Astrocyte of the hippocampus (primary cell): ENCODE measurements at regions not wholly inside any gene's neighbourhood (a gene's known extent, or its start where the extent isn't known, plus 50 kb on each side); places are given as distances from the start of the nearest gene placed in this dataset.

Source experiments
- DNase-seq: peaks from one replicate; pipeline ENCODE4 v3.0.0; 2011; ENCODE audit warnings: low read depth, low spot score

DNA sequence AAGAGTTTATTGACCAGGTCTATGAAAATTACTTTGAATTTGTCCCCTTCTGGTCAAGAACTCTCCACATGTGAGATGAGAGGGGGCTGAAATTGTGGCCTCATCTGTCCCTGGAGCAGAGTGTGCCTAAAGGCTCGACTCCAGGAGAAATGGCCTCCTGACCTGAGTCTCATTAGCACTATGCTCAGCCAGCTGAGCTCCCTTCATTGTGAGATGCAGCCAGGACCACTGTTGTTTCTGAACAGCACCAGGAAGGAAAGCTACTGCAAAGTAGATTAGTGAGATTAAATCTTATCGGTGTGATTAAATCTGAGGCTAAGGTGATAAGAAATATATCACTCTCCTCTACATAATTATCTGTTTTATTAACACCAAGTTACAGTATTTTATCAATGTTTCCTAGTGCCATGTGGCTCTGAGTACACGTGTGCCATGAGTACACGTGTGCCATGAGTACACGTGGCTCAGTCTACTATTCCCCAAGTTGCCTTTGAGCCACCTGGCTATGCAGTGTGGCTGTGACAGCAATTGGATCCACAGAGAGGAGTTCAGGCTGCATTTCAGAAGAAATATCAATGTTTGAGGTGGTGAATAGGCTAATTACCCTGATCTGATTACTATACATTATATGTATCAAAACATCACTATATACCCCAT is 126.9 kb downstream of the IPMK start:
- DNase-seq, result no peak

DNA sequence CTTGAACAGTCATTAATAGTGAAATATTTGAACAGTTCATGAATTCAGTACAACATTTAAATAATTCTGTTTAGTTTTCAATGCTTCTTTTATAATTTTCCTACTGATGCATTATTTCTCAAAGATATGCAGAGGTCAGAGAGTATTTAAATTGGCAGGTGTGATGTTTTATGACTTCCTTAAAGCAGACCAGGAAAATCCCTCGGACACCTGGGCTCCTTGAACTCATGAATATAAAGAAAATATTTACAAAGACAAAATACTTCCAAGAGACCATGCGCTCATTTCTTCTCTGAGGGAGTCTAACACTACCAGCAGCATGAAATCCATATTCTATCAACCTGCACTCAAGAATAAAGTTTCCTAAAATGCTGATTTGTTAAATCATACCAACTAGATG is 127.6 kb downstream of the IPMK start:
- DNase-seq, result no peak

DNA sequence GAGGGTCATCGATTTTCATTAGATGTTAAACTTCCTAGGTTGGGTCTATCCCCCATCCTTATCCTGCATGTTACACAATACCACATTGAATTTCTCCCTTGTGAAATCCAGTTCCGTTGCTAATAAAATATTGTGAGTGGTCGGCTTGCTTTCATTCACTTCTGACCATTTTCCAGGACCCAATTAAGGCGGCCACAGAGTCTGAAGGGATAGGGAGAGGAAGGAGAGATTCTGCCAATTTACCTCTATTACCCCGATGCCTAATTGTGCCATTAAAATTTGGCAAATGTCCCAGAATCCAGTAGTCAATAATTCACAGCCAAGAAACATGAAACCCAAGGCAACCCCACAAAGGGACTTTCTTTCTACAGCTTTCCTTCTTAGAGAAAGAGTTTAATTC is 129.9 kb downstream of the IPMK start:
- DNase-seq, result peak; percentile 74

DNA sequence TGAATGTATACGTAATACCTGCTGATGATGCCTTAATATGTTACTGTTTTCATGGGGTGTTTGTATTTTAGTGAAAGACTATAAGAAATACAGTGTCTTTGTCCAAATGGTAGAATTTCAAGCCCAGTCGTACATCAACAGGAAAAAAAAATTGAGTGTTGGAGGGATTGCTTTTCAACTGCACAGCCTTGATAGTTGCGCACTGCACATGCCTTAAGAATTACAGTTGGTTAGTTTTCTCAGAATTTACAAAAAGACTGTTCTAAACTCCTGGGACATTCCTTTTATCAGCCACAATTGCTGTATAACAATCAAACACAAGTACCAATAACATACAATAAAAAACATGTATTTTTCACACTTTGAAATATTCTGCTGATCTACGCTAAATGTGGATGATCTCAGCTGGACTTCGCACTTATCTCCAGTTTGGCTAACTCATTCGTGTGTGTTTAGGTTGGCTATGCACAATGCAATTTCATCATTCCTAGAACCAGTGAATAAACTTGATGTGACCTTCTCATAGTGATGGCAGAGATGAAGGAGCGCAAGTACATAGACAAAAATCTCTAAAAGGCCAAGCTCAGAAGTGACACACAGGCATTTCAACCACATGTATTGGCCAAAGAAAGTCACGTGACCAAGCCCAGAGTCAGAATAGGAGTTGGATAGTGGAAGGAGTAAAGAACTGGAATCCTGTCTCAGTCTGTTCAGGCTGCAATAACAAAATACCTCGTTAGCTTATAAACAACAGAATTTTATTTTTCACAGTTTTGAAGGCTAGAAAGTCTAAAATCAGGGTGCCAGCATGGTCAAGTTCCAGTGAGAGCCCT is 152.3 kb downstream of the IPMK start:
- DNase-seq, result no peak

DNA sequence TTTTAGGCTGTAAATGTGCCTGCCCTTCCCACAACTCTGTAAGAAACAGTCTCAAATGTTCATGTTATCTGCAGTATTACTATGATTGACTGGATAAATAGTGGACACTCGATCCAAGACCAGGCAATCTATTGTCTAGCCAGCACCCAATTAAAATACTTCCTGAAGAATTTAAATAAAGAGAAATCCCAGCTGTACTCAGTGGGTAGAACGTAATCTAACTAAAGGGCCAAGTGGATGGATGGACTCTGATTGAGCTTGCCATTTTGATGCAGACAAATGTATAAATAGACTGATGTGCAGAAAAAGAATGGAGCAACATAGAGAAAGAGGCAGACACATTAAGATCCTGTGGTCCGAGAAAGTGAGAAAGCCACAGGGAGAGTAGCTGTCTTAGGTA is 158.0 kb downstream of the IPMK start:
- peak; percentile 66 for DNase-seq

DNA sequence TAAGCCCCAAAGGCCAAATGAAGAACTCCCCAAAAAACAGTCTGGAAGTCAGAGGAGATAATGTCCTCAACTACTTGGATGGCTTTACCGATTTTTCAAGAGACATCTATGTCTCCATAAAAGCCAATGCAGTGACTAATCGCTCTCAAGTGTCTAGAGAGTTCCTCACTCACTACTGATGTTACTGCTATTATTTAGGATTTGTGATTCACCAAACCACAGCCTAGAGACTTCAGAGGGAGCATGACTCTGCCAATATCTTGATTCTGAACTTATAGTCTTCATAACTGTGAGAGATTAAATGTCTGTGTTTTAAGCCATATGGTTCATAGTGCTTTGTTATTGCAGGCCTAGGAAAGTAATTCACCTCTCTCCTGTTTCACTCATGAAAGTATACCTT is 160.2 kb downstream of the IPMK start:
- DNase-seq, result peak; percentile 75

DNA sequence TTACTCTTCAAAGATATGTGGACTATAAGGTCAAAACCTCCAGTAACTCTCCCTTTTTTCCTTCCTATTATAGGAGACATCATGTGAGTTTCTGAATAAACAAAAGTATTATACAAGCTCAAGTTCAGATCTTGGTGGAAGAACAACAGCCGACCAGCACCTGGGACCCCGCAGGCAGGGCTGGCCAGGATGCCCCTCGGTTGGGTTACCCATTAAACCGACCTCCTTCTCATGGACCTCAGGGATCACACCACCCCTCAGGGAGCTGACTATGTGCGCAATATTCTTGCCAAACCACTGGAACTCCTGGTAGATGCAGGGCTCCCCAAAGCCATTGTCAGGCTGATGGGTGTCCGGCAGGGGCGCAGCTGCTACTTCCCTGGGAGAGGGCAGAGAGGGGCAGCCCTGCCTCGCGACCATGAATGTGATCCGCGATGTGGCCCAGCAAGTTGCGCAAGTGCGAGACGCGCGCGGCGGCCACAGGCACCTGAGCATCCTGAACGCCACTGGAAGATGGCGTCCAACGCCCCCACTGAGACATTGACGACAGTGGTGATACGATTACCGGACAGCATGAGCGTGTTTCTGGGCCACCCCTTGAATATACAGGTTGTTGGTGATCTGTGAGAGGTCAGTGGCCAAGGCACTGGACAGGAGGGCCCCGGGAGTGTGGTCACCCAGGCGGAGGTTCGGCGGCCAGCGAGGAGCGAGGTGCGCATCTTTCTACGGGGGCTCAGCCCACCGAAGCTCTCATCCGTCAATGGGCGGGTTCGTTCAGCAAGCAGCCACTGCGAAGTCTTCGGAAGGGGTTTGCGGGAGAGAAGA is 161.3 kb downstream of the IPMK start:
- DNase-seq, result no peak

DNA sequence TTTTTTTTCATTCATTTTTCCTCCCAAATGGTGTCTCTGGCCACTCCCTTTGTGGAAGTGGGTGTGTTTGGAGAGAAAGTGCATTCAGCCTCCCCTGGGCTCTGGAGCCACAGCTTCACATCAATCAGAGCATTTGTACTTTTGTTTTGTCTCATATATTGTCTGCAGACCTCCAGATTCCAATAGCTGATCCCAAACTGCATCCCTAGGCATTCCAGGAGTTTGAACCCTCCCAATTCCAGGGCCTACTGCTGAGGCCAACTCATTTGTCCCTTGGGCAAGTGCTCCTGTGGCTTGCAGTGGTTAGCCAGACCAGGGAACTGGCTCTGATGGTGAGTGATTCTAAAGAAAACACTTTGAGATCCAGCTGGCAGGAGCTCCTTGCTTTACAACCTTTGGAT is 163.3 kb downstream of the IPMK start:
- peak; percentile 85 for DNase-seq

DNA sequence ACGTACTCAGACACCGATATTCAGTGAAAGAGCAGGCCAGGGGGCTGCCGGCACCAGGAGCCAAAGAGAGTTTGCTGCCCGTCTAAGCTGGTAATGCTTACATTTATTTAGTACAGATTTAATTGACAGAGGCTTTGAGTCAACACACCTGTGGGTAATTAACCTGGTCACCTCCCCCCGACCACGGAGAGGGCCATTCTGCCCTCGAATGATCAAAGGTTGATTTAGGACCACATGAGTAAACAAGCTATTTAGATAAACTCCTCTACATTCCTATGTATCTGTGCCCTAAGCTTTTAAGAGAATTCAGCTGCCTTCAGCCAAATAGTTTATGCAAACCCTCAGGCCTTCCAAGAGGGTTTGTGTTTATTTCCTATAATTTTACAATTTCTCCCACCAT is 164.8 kb downstream of the IPMK start:
- no peak for DNase-seq

DNA sequence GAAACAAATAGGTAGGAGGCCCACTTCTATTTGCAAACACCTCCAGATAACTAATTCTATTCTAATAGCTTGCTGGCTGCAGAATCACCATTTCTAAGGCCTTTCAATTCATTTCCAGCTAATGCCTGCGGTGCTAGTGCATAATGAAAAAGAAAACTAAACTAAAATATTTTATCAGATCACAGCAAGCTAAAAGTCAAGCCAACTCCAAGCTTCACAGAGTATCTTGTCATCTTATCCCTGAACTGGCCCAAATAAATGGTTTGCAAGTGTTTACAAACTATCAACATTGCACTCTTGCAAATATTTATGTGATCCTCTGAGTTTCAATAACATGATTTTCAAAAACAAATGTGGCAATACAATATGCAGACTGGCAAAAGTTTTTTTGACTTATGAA is 166.0 kb downstream of the IPMK start:
- DNase-seq, result no peak

DNA sequence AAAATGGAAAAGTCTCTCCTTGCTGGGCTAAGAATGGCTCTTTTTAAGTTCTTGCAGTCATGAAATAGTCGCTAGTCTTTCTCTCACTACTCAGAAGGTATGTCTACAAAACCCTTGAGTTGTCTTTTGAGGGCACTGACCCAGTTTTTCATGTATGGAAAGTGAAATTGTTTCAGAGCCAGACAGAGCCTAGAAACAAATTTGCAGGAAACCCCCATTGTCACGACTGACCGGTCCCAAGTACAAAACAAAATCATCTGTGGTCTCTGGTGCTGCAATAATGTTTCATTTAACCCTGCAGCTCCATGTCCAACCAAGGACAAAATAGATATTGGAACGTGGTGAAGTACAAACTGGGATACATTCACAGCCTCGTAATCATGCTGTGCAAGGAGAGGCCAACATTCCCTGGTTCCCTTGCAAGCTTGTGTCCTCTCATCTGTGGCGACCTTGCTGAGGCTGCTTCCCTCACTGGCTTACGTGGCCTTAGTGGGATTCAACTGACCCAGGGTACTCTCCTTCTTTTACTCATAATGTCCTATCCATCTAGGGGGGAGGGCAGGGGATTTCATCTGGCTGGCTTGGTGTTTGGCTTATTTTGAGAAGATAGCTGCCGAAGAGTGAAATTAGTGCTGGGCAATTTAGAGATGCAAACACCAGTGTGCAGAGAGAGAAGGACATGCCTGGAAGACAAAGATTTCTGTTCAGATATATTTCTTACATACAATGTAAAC is 172.5 kb downstream of the IPMK start:
- DNase-seq, result no peak

DNA sequence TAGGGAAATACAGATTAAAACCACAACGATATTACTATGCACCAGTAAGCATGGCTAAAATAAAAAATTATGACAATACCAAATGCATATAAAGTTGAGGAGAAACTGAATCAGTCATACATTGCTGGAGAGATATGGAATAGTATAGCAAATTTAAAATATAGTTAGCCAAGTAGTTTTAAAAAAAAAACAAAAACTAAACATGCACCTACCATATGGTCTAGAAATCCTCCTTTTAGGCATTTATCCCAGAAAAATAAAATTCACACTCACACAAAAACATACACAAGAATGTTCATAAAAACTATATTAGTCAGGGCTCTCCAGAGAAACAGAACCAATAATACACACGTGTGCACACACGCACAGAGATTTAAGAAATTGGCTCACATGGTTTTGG is 175.8 kb downstream of the IPMK start:
- no peak for DNase-seq

DNA sequence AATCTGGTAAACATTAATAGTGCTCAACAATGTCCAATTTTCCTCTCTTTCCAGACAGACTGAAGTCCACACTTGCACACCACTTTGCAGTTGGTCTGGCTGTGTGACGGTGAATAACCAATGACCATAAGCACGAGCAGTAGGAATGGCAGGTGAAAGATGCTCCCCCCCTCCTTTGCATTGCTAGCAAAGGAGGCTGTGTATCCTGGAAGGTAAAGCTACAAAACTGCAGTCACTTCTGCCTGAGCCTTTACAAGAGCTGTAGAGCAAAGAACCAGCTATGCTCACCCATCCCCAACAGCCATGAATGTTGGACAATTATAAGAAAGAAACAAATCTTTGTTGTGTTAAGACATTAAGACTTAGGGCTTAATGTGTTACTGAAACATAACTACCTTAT is 178.0 kb downstream of the IPMK start:
- no peak for DNase-seq

DNA sequence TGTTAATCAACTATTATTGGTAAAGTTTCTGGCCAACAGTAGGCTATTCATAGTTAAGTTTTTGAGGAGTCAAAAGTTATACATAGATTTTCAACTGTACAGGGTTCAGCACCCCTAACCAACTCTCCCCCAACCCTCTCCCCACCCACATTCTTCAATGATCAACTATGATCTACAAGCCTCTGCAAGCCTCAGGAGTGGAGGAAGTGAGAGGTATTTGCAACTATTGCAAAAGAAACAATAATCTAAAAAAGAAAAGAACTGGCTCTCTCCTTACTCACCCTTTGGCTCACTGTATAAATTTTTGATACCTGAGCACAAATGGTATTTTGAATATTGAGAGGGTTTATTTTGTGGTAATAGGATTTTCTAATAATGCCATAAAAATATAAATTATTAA is 179.8 kb downstream of the IPMK start:
- DNase-seq, result no peak

DNA sequence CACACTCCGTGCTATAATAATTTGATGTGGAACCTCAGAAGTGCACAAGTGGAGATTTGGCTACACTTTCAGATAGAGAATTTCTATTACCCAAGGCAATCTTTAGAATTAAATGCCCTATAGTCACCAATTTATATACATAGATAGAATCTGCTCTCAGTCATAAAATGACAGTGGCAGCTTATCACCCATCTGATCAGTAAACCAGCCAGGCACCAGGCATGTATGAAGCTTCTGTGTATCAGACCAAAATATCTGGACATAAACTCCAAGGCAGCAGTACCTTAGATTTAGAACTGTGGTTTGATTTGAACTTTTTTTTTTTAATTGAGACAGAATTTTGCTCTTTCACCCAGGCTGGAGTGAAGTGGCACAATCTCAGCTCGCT is 180.9 kb downstream of the IPMK start:
- no peak for DNase-seq

DNA sequence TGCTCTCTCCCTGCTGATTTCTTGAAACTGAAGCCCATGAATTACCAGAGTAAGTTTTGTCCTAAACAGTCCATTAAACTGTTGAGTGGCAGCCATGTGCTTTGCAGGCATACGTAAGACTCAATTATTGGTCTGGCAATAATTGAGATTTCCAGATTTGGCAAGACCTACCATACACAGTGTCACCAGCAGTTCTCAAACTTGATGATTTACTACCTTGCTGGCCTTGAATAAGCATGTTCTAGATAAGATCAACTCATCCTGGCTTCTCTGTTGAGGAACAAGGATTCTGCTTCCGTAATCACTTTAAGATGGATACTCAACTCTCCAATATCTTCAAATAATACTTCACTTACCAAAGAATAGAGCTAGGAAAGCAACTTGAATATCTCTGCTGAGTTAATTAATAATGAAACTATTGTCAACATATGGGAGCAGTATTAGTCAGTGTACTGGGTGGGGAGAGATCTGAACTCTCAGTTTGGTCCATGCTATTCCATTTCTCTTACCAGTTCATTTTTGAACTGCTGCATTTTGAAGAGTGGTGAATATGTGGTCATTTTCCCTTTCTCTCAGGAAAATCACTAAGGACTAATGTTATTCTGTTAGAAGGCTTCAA is 181.4 kb downstream of the IPMK start:
- DNase-seq, result no peak

DNA sequence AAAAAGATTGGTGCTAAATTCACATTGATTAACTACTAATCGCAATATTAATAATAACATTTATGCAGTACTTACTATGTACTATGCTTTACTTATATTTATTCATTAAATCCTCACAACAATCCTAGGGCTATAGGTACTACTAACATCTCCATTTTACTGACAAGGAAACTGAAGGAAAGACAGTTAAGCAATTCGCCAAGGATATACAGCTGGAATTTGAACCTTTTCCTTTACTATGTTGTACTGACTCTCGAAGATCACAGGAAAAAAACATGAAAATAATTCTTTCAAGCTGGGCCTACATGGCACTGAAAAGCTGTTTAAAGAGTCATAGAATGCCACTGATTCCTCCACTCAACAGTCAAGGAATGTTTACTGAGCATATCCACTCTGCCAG is 185.4 kb downstream of the IPMK start:
- DNase-seq, result no peak

DNA sequence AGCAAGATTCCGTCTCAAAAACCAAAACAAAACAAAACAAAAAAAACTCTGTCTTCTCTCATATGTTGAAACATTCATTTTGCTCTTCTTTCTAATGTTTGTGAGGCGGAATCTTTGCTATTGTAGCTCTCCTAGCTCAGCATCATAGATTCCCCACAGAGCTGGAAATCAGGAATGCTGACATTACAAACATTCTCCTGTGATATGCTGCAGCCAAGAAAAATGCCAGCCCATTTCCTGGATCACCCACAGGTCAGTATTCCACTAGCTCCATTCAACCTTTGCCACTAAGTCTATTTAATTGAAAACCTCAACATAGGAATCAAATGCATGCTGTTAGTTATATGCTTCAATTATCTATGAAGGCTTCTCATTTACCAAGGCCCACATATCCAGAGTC is 186.3 kb downstream of the IPMK start:
- peak; percentile 33 for DNase-seq

DNA sequence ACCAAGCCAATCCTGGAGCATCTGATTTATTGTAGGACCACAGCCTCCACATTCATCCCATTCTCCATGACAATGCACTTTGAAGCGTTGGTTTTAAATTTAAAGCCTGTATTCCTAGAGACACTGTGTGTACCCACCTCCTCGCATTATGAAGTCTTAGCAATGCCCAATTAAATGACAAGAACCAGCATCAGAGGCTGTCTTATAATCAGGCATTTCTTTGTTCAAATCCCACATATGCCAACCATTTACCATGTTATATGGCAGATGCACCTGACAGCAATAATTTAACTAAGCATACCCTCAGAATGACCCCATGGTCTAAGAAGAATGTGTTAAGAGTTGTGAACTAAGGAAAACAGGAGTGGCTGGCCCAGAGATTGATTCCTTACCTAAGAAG is 188.2 kb downstream of the IPMK start:
- DNase-seq, result no peak

DNA sequence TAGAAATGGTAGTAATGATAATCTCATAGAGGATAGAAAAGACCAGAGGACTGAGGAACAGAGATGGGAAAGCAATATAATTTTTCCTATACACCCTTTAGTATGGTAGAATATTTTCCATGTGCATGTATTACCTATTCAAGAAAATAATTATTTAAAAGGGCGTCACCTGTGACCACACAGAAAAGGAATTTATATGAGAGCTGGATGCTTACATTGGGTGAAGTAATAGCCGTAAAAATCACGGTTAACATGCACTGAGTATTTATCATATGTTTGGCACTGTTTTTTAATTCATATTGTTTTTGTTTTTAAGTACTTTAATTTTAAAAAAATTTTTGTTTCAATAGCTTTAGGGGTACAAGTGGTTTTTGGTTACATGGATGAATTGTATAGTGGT is 195.1 kb downstream of the IPMK start:
- DNase-seq, result no peak

DNA sequence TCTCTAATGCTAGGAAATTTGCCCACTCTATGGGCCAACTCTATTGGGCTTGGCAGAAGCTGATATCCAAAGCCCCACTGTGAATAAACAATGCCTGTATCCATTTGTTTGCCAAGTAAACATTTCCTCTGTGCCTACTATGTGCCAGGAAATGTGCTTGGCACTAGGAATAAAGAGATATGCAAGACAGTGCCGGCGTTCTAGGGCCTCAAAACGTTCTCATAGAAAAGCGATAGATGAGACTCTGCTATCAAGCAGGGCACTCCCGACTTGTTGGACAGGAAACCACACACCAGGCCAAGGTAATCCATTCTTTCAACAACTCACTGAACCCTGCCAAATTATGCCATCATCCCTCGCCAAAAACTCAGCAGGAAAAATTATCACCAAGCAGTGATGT is 196.7 kb downstream of the IPMK start:
- peak; percentile 13 for DNase-seq
